ENCODE measurements at regions not wholly inside any gene's neighbourhood (a gene's known extent, or its start where the extent isn't known, plus 50 kb on each side); places are given as distances from the start of the nearest gene placed in this dataset.
"Not testable (repeated sequence)": the region's sequence is repeated elsewhere in the genome, so short reads cannot be mapped to it uniquely, and the experiment has no call there.

DNA sequence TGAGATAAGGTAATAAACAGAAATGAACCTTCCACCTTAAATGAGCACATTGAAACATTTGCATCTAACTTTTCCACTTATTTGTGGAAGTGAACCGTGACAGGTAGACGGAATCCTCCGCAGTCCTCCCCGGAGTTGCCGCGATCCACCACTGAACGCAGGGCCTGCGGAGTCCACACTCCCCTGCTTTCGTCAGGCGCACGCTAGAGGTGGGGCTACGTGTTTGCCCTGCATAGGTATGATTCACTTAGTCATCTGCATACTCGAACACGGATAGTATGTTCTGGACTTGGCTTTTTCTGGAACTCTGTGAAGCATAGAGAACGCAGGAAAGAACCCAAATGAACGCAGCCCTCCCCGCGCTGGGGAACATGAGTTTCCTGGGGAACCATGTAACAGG is 272.8 kb upstream of the IRX4 start:
- no peak for DNase-seq (ENCODE audit: low spot score in 2 of 2)
- Histone ChIP-seq H3K4me1 (no peaks in the 10 kb centered on the region), H3K36me3 (no peaks in the 10 kb centered on the region), H3K27me3 (no peaks in the 10 kb centered on the region), H3K27ac (no peak overlapping the region), H3K4me3 (no peak overlapping the region), H3K9me3 (peaks cover 0 to 8% (median 0%) of the 10 kb centered on the region in 4 donors)
- WGBS, 2 donors, result 92 to 93% methylated on average over 18 of the region's 18 CpGs
- TF ChIP-seq POLR2A (IDR thresholded peaks at IDR 0.05) (no peak), EP300 (IDR thresholded peaks at IDR 0.05) (no peak), CTCF (IDR thresholded peaks at IDR 0.05) (no peak)

- Histone ChIP-seq H3K27ac (no peak overlapping the region), H3K36me3 (no peaks in the 10 kb centered on the region)
- DNase-seq (ENCODE audit: low spot score in 2 of 2), result no peak
Measured at GRCh38 chr5:2153802-2154201, 271.1 kb upstream of the IRX4 start.

GRCh38 chr5:2153350-2153749 is 270.6 kb upstream of the IRX4 start:
- 76 to 91% methylated on average over 4 to 6 of the region's 6 CpGs for WGBS, 2 donors
- DNase-seq (ENCODE audit: low spot score in 2 of 2), result no peak

More at GRCh38 chr5:2153802-2154201, 271.1 kb upstream of the IRX4 start:
- peaks cover 0 to 8% (median 0%) of the 10 kb centered on the region in 4 donors for H3K9me3 ChIP-seq
- H3K4me3 ChIP-seq, result no peak overlapping the region
- no peaks in the 10 kb centered on the region for H3K27me3 ChIP-seq
- TF ChIP-seq CTCF (IDR thresholded peaks at IDR 0.05), result no peak
- TF ChIP-seq EP300 (IDR thresholded peaks at IDR 0.05), result no peak
- no peak for TF ChIP-seq POLR2A (IDR thresholded peaks at IDR 0.05)
- no peaks in the 10 kb centered on the region for H3K4me1 ChIP-seq
- 88 to 89% methylated on average over 15 of the region's 15 CpGs for WGBS, 2 donors

DNA sequence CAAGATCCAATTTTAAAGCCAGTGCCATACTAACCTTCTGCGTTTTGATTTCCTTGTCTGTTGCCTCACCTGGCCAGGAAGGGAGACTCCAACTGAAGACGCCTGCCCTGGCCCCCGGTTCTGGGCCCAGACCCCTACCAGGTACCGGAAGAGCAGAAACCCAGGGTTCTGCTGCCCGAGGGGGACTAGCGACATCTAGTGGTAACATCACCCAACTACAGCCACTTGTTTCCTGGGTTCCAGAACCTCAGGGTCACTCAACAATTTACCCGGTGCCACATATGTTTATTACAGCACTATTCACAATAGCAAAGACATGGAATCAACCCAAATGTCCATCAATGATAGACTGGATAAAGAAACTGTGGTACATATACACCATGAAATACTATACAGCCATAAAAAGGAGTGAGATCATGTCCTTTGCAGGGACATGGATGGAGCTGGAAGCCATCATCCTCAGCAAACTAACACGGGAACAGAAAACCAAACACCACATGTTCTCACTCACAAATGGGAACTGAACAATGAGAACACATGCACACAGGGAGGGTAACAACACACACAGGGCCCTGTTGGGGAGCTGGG is 268.7 kb upstream of the IRX4 start:
- TF ChIP-seq CTCF (IDR thresholded peaks at IDR 0.05), result peak in 1 of 5 experiments; percentile 9
- H3K27me3 ChIP-seq; H3K4me1 ChIP-seq; H3K27ac ChIP-seq; H3K36me3 ChIP-seq; H3K4me3 ChIP-seq; DNase-seq (ENCODE audit: low spot score in 2 of 2): not testable (repeated sequence)
- H3K9me3 ChIP-seq, result peaks cover 0 to 14% (median 0%) of the 10 kb centered on the region in 4 donors
- WGBS, 2 donors, result 24 to 28% methylated on average over 8 of the region's 8 CpGs

More at GRCh38 chr5:2153350-2153749, 270.6 kb upstream of the IRX4 start:
- Histone ChIP-seq H3K4me3 (no peak overlapping the region), H3K4me1 (no peaks in the 10 kb centered on the region), H3K36me3 (no peaks in the 10 kb centered on the region), H3K27me3 (no peaks in the 10 kb centered on the region), H3K9me3 (peaks cover 0 to 8% (median 0%) of the 10 kb centered on the region in 4 donors), H3K27ac (no peak overlapping the region)
- TF ChIP-seq CTCF (IDR thresholded peaks at IDR 0.05) (no peak), POLR2A (IDR thresholded peaks at IDR 0.05) (no peak), EP300 (IDR thresholded peaks at IDR 0.05) (no peak)

- no peak for DNase-seq (ENCODE audit: low spot score in 2 of 2)
- H3K4me1 ChIP-seq, result no peaks in the 10 kb centered on the region
- no peak overlapping the region for H3K4me3 ChIP-seq
- H3K27ac ChIP-seq, result no peak overlapping the region
- H3K27me3 ChIP-seq, result no peaks in the 10 kb centered on the region
- TF ChIP-seq POLR2A (IDR thresholded peaks at IDR 0.05) (no peak), EP300 (IDR thresholded peaks at IDR 0.05) (no peak), CTCF (IDR thresholded peaks at IDR 0.05) (no peak)
- WGBS, 2 donors, result 42 to 44% methylated on average over 15 of the region's 15 CpGs
- peaks cover 0 to 24% (median 0%) of the 10 kb centered on the region in 4 donors for H3K9me3 ChIP-seq
- H3K36me3 ChIP-seq, result no peaks in the 10 kb centered on the region
Measured at GRCh38 chr5:2149195-2149539, 266.4 kb upstream of the IRX4 start.
